IMR-90 (cell line): ENCODE measurements at regions not wholly inside any gene's neighbourhood (a gene's known extent, or its start where the extent isn't known, plus 50 kb on each side); places are given as distances from the start of the nearest gene placed in this dataset.

Experiments
- ATAC-seq: fragments of 200-7000 bp; cut with Tn5 transposase; 2 replicates; pipeline ENCODE4 v1.9.1; 2020; ENCODE audit warnings: low read depth, mild to moderate bottlenecking, moderate library complexity
- BruUV-seq: library from RNA; stranded (reverse); fragments of 400-500 nt; replicated peaks from 2 replicates; lab custom pipeline; 2021; lab: Mats Ljungman, UMichigan
- CTCF ChIA-PET: fragments of 300-600 bp; formaldehyde crosslinking; extraction: SDS; loops from one replicate; lab custom pipeline; 2021; ENCODE audit warnings: antibody characterized with exemption; lab: Yijun Ruan, JAX
- POLR2A ChIA-PET: fragments of 300-600 bp; sonication (Branson Sonifier 250); formaldehyde crosslinking; loops from one replicate; lab custom pipeline; 2022; ENCODE audit warnings: antibody characterized with exemption; ENCODE audit not compliant: unreplicated experiment; lab: Charles Lee
- DNase-seq: peaks from one replicate; pipeline ENCODE4 v3.0.0; 2013
- H2AFZ ChIP-seq: replicated peaks from 2 replicates; pipeline ENCODE3; 2013; ENCODE audit warnings: low read length, mild to moderate bottlenecking; ENCODE audit not compliant: poor library complexity
- H2AK5ac ChIP-seq: 2 replicates; pipeline ENCODE4 v1.6.1; 2013; ENCODE audit warnings: low read depth, low read length, inconsistent platforms
- H2AK9ac ChIP-seq: replicated peaks from 2 replicates; pipeline ENCODE3; 2013; ENCODE audit warnings: mild to moderate bottlenecking, low read depth, low read length, moderate library complexity; ENCODE audit not compliant: poor library complexity
- H2BK120ac ChIP-seq: 2 replicates; pipeline ENCODE4 v1.6.1; 2013; ENCODE audit warnings: low read depth, low read length, inconsistent platforms
- H2BK15ac ChIP-seq: 3 replicates; pipeline ENCODE4 v1.6.1; 2013; ENCODE audit warnings: low read depth, low read length, inconsistent platforms
- H2BK20ac ChIP-seq: 2 replicates; pipeline ENCODE4 v1.6.1; 2013; ENCODE audit warnings: low read depth, mild to moderate bottlenecking, inconsistent platforms, low read length, moderate library complexity
- H2BK5ac ChIP-seq: 2 replicates; pipeline ENCODE4 v1.6.1; 2013; ENCODE audit warnings: mild to moderate bottlenecking, low read depth, low read length, inconsistent platforms; ENCODE audit not compliant: poor library complexity, severe bottlenecking
- H3K14ac ChIP-seq: replicated peaks from 2 replicates; pipeline ENCODE4 v1.6.1; 2013; ENCODE audit warnings: low read depth, low read length, inconsistent platforms
- H3K18ac ChIP-seq: 2 replicates; pipeline ENCODE4 v1.6.1; 2013; ENCODE audit warnings: low read depth, low read length, control low read depth
- H3K23ac ChIP-seq: 2 replicates; pipeline ENCODE4 v1.6.1; 2013; ENCODE audit warnings: low read depth, low read length, inconsistent platforms
- H3K27ac ChIP-seq: 2 replicates; pipeline ENCODE4 v1.5.1; 2013; ENCODE audit warnings: mild to moderate bottlenecking, control low read depth, low read length; ENCODE audit not compliant: insufficient read depth
- H3K27me3 ChIP-seq: 2 replicates; pipeline ENCODE4 v1.6.1; 2013; ENCODE audit warnings: low read length; ENCODE audit not compliant: control insufficient read depth, insufficient read depth
- H3K36me3 ChIP-seq: 2 replicates; pipeline ENCODE4 v1.6.1; 2013; ENCODE audit warnings: low read length, mixed read lengths; ENCODE audit not compliant: control insufficient read depth, insufficient read depth
- H3K4ac ChIP-seq: 2 replicates; pipeline ENCODE4 v1.6.1; 2013; ENCODE audit warnings: low read depth, low read length, inconsistent platforms
- H3K4me1 ChIP-seq: 2 replicates; pipeline ENCODE4 v1.6.1; 2013; ENCODE audit warnings: low read length, mixed read lengths; ENCODE audit not compliant: control insufficient read depth, insufficient read depth
- H3K4me2 ChIP-seq: 2 replicates; pipeline ENCODE4 v1.6.1; 2013; ENCODE audit warnings: low read depth, mild to moderate bottlenecking, control low read depth, low read length, moderate library complexity
- H3K4me3 ChIP-seq: 2 replicates; pipeline ENCODE4 v1.5.1; 2013; ENCODE audit warnings: low read depth, mild to moderate bottlenecking, control low read depth, low read length, moderate library complexity; ENCODE audit not compliant: insufficient read depth
- H3K56ac ChIP-seq: 2 replicates; pipeline ENCODE4 v1.6.1; 2013; ENCODE audit warnings: low read length, inconsistent platforms; ENCODE audit not compliant: insufficient read depth; ENCODE audit errors: extremely low read depth
- H3K79me1 ChIP-seq, 2 experiments: 2 replicates each; pipeline ENCODE4 v1.6.1; 2013; ENCODE audit warnings: low read length in 2 of 2, inconsistent platforms in 1 of 2, low read depth in 1 of 2
- H3K9ac ChIP-seq: 2 replicates; pipeline ENCODE4 v1.6.1; 2013; ENCODE audit warnings: low read depth, low read length, control low read depth
- H3K9me1 ChIP-seq: 2 replicates; pipeline ENCODE4 v1.6.1; 2013; ENCODE audit warnings: low read length, inconsistent platforms; ENCODE audit not compliant: insufficient read depth
- H3K9me3 ChIP-seq: 2 replicates; pipeline ENCODE4 v1.6.1; 2013; ENCODE audit warnings: low read length; ENCODE audit not compliant: control insufficient read depth, insufficient read depth
- H4K20me1 ChIP-seq: 2 replicates; pipeline ENCODE4 v1.6.1; 2013; ENCODE audit warnings: low read length, inconsistent platforms; ENCODE audit not compliant: insufficient read depth
- H4K5ac ChIP-seq: 2 replicates; pipeline ENCODE4 v1.6.1; 2013; ENCODE audit warnings: mild to moderate bottlenecking, low read depth, low read length, control low read depth
- H4K8ac ChIP-seq, 2 experiments: 2 replicates each; pipeline ENCODE4 v1.6.1; 2013; ENCODE audit warnings: low read depth in 2 of 2, low read length in 2 of 2, control low read depth in 1 of 2, inconsistent platforms in 1 of 2
- H4K91ac ChIP-seq: 2 replicates; pipeline ENCODE4 v1.6.1; 2013; ENCODE audit warnings: low read depth, low read length, inconsistent platforms; ENCODE audit not compliant: insufficient read depth
- BHLHE40 ChIP-seq: fragments of 150-350 bp; IDR thresholded peaks from 2 replicates; pipeline ENCODE4 v1.6.1; 2016; ENCODE audit warnings: mild to moderate bottlenecking, low read depth, low read length
- CEBPB ChIP-seq: IDR thresholded peaks from 2 replicates; pipeline ENCODE4 v1.6.1; 2012; ENCODE audit warnings: low read depth, low read length, improper control_type of control experiment
- CHD1 ChIP-seq: IDR thresholded peaks from 2 replicates; pipeline ENCODE4 v1.6.1; 2012; ENCODE audit warnings: low read depth, low read length, improper control_type of control experiment
- ELK1 ChIP-seq: fragments of 150-350 bp; IDR thresholded peaks from 2 replicates; pipeline ENCODE4 v1.6.1; 2016; ENCODE audit warnings: low read depth, mild to moderate bottlenecking, low read length, moderate library complexity, borderline replicate concordance
- FOS ChIP-seq: fragments of 150-350 bp; IDR thresholded peaks from 2 replicates; pipeline ENCODE4 v1.6.1; 2016; ENCODE audit warnings: low read depth, low read length
- MAFK ChIP-seq: IDR thresholded peaks from 2 replicates; pipeline ENCODE4 v1.6.1; 2012; ENCODE audit warnings: low read depth, low read length, improper control_type of control experiment
- MAZ ChIP-seq: IDR thresholded peaks from 2 replicates; pipeline ENCODE4 v1.6.1; 2012; ENCODE audit warnings: low read depth, mild to moderate bottlenecking, low read length, improper control_type of control experiment, moderate library complexity, borderline replicate concordance
- MXI1 ChIP-seq: IDR thresholded peaks from 2 replicates; pipeline ENCODE4 v1.6.1; 2012; ENCODE audit warnings: low read depth, mild to moderate bottlenecking, low read length, moderate library complexity, borderline replicate concordance
- NFE2L2 ChIP-seq: fragments of 150-350 bp; IDR thresholded peaks from 2 replicates; pipeline ENCODE4 v1.6.1; 2016; ENCODE audit warnings: low read depth, mild to moderate bottlenecking, low read length
- POLR2A ChIP-seq: IDR thresholded peaks from 2 replicates; pipeline ENCODE4 v1.6.1; 2012; ENCODE audit warnings: mild to moderate bottlenecking, low read depth, low read length
- RAD21 ChIP-seq: IDR thresholded peaks from 2 replicates; pipeline ENCODE4 v1.6.1; 2012; ENCODE audit warnings: low read length, improper control_type of control experiment
- RCOR1 ChIP-seq: IDR thresholded peaks from 2 replicates; pipeline ENCODE4 v1.6.1; 2012; ENCODE audit warnings: mild to moderate bottlenecking, low read length, improper control_type of control experiment; ENCODE audit not compliant: insufficient replicate concordance
- RFX5 ChIP-seq: IDR thresholded peaks from 2 replicates; pipeline ENCODE4 v1.8.0; 2012; ENCODE audit warnings: low read depth, mild to moderate bottlenecking, low read length, moderate library complexity
- SMC3 ChIP-seq: fragments of 150-350 bp; IDR thresholded peaks from 2 replicates; pipeline ENCODE4 v1.6.1; 2016; ENCODE audit warnings: low read depth, mild to moderate bottlenecking, antibody characterized with exemption, low read length, moderate library complexity
- WGBS, 2 experiments: methylation state at CpG; one replicate each; pipeline versions ENCODE4 v1.1.5 to v1.1.7; 2013; ENCODE audit warnings: missing lambda C conversion rate in 2 of 2; ENCODE audit not compliant: insufficient read length in 1 of 2; ENCODE audit errors: extremely low coverage in 2 of 2; 5-methylcytosine and 5-hydroxymethylcytosine counted together
- dilution Hi-C: fragments of 300-500 bp; cut with HindIII; formaldehyde crosslinking; loops from one replicate; pipeline ENCODE4 v1.14.3; 2018; ENCODE audit warnings: low sequenced_read_pairs; ENCODE audit not compliant: unreplicated experiment
- in situ Hi-C: fragments of 300-500 bp; cut with MboI; formaldehyde crosslinking; loops from 3 replicates; pipeline ENCODE4 v1.14.3; 2019; ENCODE audit warnings: low sequenced_read_pairs, inconsistent platforms, mixed read lengths
- intact Hi-C: fragments of 100-400 bp; cut with micrococcal nuclease; formaldehyde crosslinking; loops from 2 replicates; pipeline ENCODE4 v1.10.0; 2022
- TF ChIP-seq, protein P1 (sequence below): conservative IDR thresholded peaks from 2 replicates; pipeline ENCODE4 v1.5.1; 2012; ENCODE audit warnings: mild to moderate bottlenecking, low read depth, low read length, improper control_type of control experiment

DNA sequence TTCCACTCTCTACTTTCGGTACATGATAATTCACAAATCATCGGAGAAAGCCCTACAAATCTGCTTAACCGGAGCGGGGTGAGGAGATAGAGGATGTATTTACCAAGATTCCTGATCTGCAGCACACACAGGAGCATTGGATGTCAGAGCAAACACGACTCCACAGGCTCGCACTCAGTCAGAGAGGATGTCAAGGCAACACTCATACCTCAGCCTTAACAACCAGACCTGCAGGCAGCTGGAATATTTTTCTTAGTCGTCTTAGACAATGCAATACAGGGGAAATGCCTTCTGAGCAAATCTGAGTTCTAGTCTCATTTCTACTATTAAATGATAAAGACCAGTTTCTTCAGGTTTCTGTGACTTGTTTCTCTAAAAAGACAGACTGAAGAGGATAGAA lies 159.3 kb upstream of the CPNE8 start:
- no peaks in the 10 kb centered on the region for H3K4me1 ChIP-seq
- H3K4me2 ChIP-seq, result no peak overlapping the region
- no peak overlapping the region for H2AK5ac ChIP-seq
- no peak overlapping the region for H3K23ac ChIP-seq
- H3K56ac ChIP-seq, result no peak overlapping the region
- no peak overlapping the region for H2AK9ac ChIP-seq
- no peak overlapping the region for H4K5ac ChIP-seq
- no peak overlapping the region for H2BK5ac ChIP-seq
- in situ Hi-C loops, result no loop called here
- H3K27ac ChIP-seq, result no peak overlapping the region
- no peak overlapping the region for H2BK15ac ChIP-seq
- no peaks in the 10 kb centered on the region for H3K36me3 ChIP-seq
- WGBS, 2 experiments, result no CpG with 5 or more reads among the region's 7 CpGs
- H3K9me3 ChIP-seq, result peaks cover 7% of the 10 kb centered on the region
- BruUV-seq, result no TSS peak
- H3K79me1 ChIP-seq, result no peaks in the 10 kb centered on the region
- H3K4ac ChIP-seq, result no peak overlapping the region
- no peaks in the 10 kb centered on the region for H3K27me3 ChIP-seq
- CTCF ChIA-PET, result no interaction called here
- ATAC-seq (no peak), DNase-seq (no peak)
- no peak overlapping the region for H2AFZ ChIP-seq
- dilution Hi-C loops, result no loop called here
- no peak overlapping the region for H4K8ac ChIP-seq
- no peak overlapping the region for H3K14ac ChIP-seq
- POLR2A ChIA-PET, result no interaction called here
- TF ChIP-seq RCOR1, result no peak
- no peak for TF ChIP-seq RAD21
- TF ChIP-seq, protein P1, sequence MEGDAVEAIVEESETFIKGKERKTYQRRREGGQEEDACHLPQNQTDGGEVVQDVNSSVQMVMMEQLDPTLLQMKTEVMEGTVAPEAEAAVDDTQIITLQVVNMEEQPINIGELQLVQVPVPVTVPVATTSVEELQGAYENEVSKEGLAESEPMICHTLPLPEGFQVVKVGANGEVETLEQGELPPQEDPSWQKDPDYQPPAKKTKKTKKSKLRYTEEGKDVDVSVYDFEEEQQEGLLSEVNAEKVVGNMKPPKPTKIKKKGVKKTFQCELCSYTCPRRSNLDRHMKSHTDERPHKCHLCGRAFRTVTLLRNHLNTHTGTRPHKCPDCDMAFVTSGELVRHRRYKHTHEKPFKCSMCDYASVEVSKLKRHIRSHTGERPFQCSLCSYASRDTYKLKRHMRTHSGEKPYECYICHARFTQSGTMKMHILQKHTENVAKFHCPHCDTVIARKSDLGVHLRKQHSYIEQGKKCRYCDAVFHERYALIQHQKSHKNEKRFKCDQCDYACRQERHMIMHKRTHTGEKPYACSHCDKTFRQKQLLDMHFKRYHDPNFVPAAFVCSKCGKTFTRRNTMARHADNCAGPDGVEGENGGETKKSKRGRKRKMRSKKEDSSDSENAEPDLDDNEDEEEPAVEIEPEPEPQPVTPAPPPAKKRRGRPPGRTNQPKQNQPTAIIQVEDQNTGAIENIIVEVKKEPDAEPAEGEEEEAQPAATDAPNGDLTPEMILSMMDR, result no peak
- no peak for TF ChIP-seq RFX5
- TF ChIP-seq FOS, result no peak
- no peak for TF ChIP-seq ELK1
- TF ChIP-seq MAZ, result no peak
- TF ChIP-seq MXI1, result no peak
- no peak for TF ChIP-seq MAFK
- TF ChIP-seq BHLHE40, result no peak
- TF ChIP-seq NFE2L2, result no peak
- no peak for TF ChIP-seq CHD1
- no peak for TF ChIP-seq CEBPB
- no peak for TF ChIP-seq SMC3
- no peak for TF ChIP-seq POLR2A
- H2BK20ac ChIP-seq, result no peak overlapping the region
- H3K9ac ChIP-seq, result no peak overlapping the region
- H2BK120ac ChIP-seq, result no peak overlapping the region
- H4K91ac ChIP-seq, result no peak overlapping the region
- H3K18ac ChIP-seq, result no peak overlapping the region
- no peaks in the 10 kb centered on the region for H3K9me1 ChIP-seq
- no peaks in the 10 kb centered on the region for H4K20me1 ChIP-seq
- no peak overlapping the region for H3K4me3 ChIP-seq
- intact Hi-C loops, result no loop called here
